Forelimb muscle (tissue), 1 donor: ENCODE measurements at regions not wholly inside any gene's neighbourhood (a gene's known extent, or its start where the extent isn't known, plus 50 kb on each side); places are given as distances from the start of the nearest gene placed in this dataset.
"Not testable (repeated sequence)": the region's sequence is repeated elsewhere in the genome, so short reads cannot be mapped to it uniquely, and the experiment has no call there.

Source experiments
- DNase-seq: peaks from one replicate; pipeline ENCODE4 v3.0.0-alpha.2; 2013; ENCODE audit warnings: low read depth

DNA sequence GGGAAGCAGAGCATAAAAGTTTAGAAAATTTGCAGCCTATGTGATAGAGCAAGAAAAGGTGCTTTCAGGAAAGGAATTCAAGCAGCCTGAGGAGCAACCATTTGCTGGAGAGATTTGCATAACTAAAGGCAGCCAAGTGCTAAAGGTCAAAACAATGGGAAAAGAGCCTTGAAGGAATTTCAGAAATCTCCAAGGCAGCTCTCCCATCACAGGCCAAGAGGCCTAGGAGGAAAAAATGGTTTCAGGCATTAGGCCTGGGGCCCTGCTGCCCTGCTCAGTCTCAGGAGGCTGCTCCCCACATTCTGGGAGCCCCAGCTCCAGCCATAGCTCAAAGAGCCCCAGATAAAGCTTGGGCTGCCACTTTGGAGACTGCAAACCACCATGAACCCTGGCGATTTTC is 95.9 kb upstream of the UNC5B start:
- no peak for DNase-seq

- DNase-seq: not testable (repeated sequence)
These were observed 94.8 kb upstream of the UNC5B start for GRCh38 chr10:71117589-71117988.

GRCh38 chr10:71123023-71123422 is 89.3 kb upstream of the UNC5B start:
- DNase-seq: no peak

DNA sequence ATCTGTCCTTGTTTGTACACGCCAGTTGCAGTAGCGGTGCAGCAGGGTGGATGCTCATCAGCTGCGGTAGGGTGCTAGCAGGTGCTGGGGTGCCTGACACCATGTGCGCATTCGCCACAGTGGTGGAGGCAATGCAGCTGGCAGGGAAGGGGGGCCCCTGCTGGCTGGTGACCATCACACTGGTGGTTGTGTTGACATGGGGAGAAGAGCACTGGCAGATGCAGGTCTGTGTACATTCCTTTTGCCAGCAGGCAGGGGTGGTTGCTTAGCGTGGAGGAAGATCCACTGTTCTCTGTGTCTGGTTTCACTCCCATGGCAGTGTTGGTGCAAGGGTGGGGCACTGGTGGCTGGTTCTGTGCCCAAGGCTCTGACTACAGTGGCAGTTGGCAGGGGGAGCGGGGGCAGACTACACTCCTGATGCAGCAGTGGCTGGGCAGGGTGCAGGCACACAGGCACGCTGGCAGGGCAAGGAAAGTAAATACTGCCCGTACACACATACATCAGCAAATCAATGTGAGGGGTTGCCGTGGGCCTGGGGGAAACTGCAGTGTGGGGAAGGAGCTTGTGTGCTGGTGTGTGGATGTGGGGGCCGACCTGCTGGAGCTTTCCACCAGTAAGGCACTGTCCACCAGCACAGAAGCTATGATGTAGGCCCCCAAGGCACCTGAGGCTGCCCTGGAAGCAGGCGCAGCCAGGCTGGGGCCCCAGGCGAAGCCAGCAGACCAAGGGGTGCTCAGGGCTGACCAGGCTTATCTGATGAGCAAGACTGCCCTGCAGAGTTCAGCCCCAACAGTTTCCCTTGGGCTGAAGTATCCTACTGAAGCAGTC is 87.2 kb upstream of the UNC5B start:
- DNase-seq: no peak

GRCh38 chr10:71125749-71126107 is 86.6 kb upstream of the UNC5B start:
- no peak for DNase-seq

DNA sequence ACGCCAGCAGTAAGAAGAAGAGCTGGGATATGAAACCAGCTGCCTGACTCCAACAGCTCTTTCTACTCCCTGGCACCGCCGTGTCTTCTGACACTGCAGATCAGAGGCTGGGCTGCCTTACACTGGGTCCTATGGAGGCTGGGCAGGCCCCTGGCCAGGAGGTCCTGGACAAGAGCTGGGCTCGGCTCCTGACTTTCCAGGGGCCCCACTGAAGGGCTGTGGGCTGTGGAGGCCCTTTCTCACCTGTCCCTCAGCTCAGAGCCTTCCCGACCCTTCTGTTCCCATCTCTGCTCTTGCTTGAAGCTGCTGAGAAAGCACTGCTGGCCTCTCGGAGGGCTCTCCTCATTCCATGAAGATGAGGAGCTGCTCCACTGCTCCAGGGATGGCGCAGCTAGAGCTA is 85.9 kb upstream of the UNC5B start:
- no peak for DNase-seq

GRCh38 chr10:71127104-71127503 is 85.3 kb upstream of the UNC5B start:
- DNase-seq: no peak

DNA sequence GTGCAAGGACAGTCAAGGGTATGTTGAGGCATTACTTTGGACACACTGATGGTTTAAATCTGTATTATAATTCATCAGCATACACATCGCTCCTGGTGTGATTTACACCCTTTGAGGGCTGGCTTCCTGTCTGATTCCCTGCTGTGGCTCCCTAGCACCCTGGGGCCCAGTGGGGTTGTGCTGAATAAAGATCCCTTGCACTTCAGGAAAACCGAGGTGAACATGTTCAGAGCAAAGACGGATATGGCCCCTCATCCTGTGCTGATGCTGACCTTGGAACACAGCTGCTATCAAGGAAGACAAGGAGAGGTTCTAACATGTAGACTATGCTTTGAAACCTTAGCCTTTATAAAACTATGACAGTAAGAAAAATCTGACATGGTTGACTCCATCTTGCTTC is 84.6 kb upstream of the UNC5B start:
- no peak for DNase-seq

DNA sequence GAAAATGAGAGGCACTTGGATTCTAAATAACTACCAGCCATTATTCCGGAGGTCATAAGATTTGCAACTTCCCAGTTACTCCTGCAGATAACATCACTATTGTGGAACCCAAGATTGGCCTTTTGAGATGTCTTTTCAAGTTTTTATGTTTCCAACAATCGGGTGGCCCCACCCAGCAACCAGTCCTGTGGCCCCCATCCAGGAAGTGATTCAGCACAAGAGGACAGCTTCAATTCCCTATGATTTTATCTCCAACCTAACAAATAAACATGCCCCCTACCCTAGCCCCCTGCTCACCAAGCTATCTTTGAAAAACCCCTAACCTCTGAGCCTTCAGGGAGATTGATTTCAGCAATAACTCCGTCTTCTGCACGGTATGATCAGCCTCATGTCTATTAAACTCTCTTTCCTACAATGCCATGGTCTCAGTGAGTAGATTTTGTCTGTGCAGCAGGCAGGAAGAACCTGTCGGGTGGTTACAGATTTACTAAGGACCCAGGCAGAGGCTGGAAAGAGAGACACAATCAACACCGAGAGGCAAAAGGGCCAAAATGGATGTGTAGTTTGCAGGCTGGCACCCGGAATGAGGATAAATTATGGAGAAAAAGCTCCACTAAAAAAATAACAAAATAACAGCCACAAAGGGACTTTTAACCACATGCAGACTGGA is 83.9 kb upstream of the UNC5B start:
- DNase-seq: no peak

GRCh38 chr10:71131096-71131495 is 81.3 kb upstream of the UNC5B start:
- no peak for DNase-seq

- no peak for DNase-seq
These were observed 80.8 kb upstream of the UNC5B start for GRCh38 chr10:71131508-71132088.

GRCh38 chr10:71132321-71132810 is 80.0 kb upstream of the UNC5B start:
- DNase-seq: no peak

DNA sequence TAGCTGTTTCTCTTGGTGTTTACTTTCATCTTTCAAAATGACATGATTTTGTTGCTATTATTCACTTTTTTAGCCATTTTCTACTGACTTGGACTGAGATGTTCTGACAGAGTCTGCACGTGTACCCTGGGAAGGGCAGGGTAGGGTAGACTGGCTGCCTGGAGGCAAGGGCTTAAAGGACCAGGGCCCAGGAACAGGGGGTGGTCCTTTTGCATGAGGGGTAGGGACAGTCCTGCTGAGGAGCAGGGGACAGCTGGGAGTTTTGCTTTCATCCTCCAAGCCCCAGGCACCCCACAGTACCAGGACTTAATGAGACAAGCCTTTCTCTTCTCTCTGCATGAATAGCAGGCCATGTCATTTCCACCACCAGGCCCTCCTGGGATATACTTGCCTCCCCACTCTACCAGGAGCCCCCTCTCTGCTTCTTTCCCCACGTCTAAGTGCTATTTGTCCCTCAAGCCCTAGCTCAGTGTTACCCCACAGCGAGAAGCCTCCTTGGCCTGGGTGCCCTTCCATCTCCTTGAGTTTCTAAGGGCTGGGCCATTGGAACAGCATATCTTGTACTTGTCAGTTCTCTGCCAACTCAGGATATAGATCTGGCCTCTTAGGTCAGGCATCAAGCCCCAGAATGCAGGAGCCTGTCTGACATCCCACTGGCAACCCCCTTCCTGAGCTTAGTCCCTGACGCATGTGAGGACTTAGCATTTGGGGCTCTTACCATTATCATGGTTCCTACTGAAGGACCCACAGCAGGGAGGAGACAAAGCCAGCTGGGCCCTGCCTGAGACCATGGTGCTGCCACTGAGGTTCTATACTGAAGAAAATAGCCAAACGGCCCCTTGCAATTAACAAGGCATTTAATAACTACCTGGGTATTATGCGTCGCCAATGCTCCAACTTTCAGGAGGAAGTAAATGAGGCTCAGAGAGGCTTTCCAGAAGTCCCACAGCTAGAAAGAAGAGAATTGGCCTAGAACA is 78.4 kb upstream of the UNC5B start:
- no peak for DNase-seq

DNA sequence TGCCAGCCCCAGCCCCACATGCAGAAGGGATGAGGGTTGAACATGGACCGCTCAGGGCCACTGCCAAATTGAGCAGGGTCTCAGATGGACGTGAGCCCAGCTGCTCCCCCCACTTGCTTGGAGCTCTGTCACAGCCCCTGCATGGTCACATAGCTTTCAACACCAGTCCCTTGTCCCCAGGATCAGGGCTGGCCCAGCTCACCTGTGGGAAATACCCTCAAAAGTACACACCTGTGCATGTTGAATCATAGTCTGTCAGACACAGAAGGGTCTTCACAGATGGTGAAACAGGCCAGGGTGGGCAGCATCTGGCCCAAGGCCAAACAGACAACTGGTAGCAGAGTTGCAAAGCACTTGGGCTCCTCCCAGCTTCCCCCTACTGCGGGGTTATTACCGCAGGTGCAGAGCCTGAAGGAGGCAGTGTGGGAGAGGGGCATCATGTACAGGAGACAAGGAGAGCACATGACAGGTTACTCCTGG is 77.6 kb upstream of the UNC5B start:
- no peak for DNase-seq

DNA sequence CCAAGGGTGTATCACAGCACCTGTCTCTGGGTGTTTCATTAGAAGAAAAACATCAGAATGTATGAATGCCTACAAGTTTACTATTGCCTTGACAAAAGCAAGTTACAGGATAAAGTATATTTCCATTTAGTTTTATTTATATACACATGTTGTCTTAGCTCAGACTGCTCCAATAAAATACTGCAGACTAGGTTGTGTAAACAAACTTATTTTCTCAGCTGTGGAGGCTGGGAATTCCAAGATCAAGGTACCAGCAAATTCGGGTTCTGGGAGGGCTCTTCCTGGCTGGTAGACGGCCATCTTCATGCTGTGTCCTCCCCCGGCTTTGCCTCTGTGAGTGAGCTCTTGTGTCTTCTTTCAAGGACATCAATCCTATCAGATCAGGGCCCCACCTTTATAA is 77.1 kb upstream of the UNC5B start:
- no peak for DNase-seq

GRCh38 chr10:71136036-71136721 is 76.2 kb upstream of the UNC5B start:
- DNase-seq: no peak

- DNase-seq: no peak
These were observed 74.7 kb upstream of the UNC5B start for GRCh38 chr10:71137701-71138100.

- DNase-seq: no peak
These were observed 74.1 kb upstream of the UNC5B start for GRCh38 chr10:71138166-71138830.

DNA sequence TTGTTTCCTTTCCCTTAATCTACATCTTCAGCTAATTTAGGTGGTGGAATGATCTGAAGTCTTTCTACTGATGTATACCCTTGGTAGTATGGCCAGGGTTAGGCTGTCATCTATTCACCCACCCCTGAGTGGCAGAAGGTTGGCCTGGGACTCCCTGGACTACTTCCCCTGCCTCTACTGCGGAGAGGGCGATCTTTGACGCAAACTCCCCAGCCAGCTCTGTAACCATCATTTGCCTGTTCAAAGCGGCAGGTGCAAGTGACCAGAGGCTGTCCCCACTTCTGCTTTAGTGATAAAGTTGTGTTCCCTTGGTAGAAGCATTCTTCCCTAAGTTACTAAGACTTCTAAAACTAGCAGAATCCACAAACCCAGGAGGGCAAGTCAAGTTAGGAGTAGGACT is 70.8 kb upstream of the UNC5B start:
- no peak for DNase-seq

DNA sequence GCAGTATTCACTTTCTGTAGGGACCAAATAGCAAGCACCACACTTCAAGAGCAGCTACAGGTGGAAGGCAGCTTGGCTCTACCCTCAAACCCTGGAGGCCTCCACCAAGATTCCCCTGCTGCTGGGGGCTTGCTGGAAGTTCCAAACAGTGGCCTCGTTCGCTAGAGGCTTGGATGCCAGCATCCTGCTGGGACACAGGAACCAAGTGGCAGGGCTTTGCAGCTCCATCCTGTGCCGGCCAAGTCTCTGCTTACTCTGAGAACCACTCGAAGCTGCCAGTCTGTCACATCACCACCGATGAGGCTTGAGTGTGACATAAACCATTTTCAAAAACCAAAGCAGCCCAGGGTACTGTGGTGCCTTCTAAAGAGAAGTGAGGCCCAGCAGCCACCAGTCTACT is 69.2 kb upstream of the UNC5B start:
- no peak for DNase-seq
